Sigmoid colon (tissue), 4 donors: ENCODE measurements at regions not wholly inside any gene's neighbourhood (a gene's known extent, or its start where the extent isn't known, plus 50 kb on each side); places are given as distances from the start of the nearest gene placed in this dataset.

Experiments
- CTCF ChIP-seq, 4 experiments: fragments of 450-650 bp in 3 of 4; fragments of 200-600 bp in 1 of 4; IDR thresholded peaks; one replicate each; pipeline ENCODE4 v1.5.1; 2016 to 2019; ENCODE audit warnings: antibody characterized with exemption in 4 of 4, mild to moderate bottlenecking in 3 of 4, moderate library complexity in 2 of 4
- EP300 ChIP-seq, 4 donors: sonication (generic); formaldehyde crosslinking; IDR thresholded peaks; one replicate each; pipeline ENCODE4 v1.6.1; 2017; ENCODE audit warnings: antibody characterized with exemption in 4 of 4
- POLR2A ChIP-seq, 2 donors: fragments of 450-650 bp; IDR thresholded peaks; one replicate each; pipeline ENCODE4 v1.6.1; 2016; ENCODE audit warnings: antibody characterized with exemption in 2 of 2, mild to moderate bottlenecking in 2 of 2, moderate library complexity in 2 of 2
- POLR2AphosphoS5 ChIP-seq, 4 donors: sonication (generic); formaldehyde crosslinking; IDR thresholded peaks; one replicate each; pipeline ENCODE4 v1.6.1; 2017; ENCODE audit warnings: antibody characterized with exemption in 4 of 4

GRCh38 chr1:193602705-193603104 lies 416.3 kb upstream of the B3GALT2 start:
- no peak for TF ChIP-seq CTCF (IDR thresholded peaks at IDR 0.05)
- TF ChIP-seq POLR2AphosphoS5 (IDR thresholded peaks at IDR 0.05), result no peak
- TF ChIP-seq EP300 (IDR thresholded peaks at IDR 0.05), result no peak
- TF ChIP-seq POLR2A (IDR thresholded peaks at IDR 0.05), result no peak
